Keratinocyte (primary cell): ENCODE measurements at regions not wholly inside any gene's neighbourhood (a gene's known extent, or its start where the extent isn't known, plus 50 kb on each side); places are given as distances from the start of the nearest gene placed in this dataset.
"Not testable (repeated sequence)": the region's sequence is repeated elsewhere in the genome, so short reads cannot be mapped to it uniquely, and the experiment has no call there.

ENCODE experiments used
- DNase-seq: peaks from one replicate; pipeline ENCODE4 v3.0.0-alpha.2; 2011; ENCODE audit warnings: low read depth, missing footprints, low spot score
- FAIRE-seq: peaks from 2 replicates; lab custom pipeline; 2011; peaks lifted over from hg19 to GRCh38; lab: Jason Lieb, UNC
- H2AFZ ChIP-seq: 2 replicates; pipeline ENCODE4 v1.6.0; 2012; ENCODE audit warnings: low read length, control low read depth, inconsistent platforms; ENCODE audit not compliant: control insufficient read depth
- H3K27ac ChIP-seq: 2 replicates; pipeline ENCODE4 v1.5.1; 2011; ENCODE audit warnings: low read length; ENCODE audit not compliant: control insufficient read depth, insufficient read depth
- H3K27me3 ChIP-seq: 3 replicates; pipeline ENCODE4 v1.6.0; 2011; ENCODE audit warnings: low read length; ENCODE audit not compliant: control insufficient read depth, insufficient read depth; ENCODE audit errors: extremely low read depth
- H3K36me3 ChIP-seq, 2 experiments: 2 replicates in 1 of 2; 3 replicates in 1 of 2; pipeline ENCODE4 v1.5.1; 2011; ENCODE audit warnings: low read length in 2 of 2, mild to moderate bottlenecking in 1 of 2; ENCODE audit not compliant: control insufficient read depth in 2 of 2, insufficient read depth in 2 of 2; ENCODE audit errors: extremely low read depth in 1 of 2
- H3K4me1 ChIP-seq: 3 replicates; pipeline ENCODE4 v1.5.1; 2011; ENCODE audit warnings: low read length; ENCODE audit not compliant: control insufficient read depth, insufficient read depth; ENCODE audit errors: extremely low read depth
- H3K4me2 ChIP-seq: 3 replicates; pipeline ENCODE4 v1.6.0; 2011; ENCODE audit warnings: low read depth, low read length; ENCODE audit not compliant: control insufficient read depth, insufficient read depth; ENCODE audit errors: extremely low read depth
- H3K4me3 ChIP-seq, 3 experiments: fragments of 200-600 bp in 1 of 3; sonication (generic) in 1 of 3; 2 replicates in 2 of 3; 3 replicates in 1 of 3; pipeline ENCODE4 v1.5.1; 2011 to 2016; ENCODE audit warnings: low read length in 3 of 3, mild to moderate bottlenecking in 3 of 3, control low read depth in 2 of 3, inconsistent platforms in 1 of 3, low read depth in 1 of 3, mixed read lengths in 1 of 3, mixed run types in 1 of 3, moderate library complexity in 1 of 3; ENCODE audit not compliant: control insufficient read depth in 2 of 3, insufficient read depth in 2 of 3; ENCODE audit errors: extremely low read depth in 1 of 3
- H3K79me2 ChIP-seq: 2 replicates; pipeline ENCODE4 v1.6.0; 2012; ENCODE audit warnings: low read length; ENCODE audit not compliant: control insufficient read depth, insufficient read depth
- H3K9ac ChIP-seq: 3 replicates; pipeline ENCODE4 v1.6.0; 2011; ENCODE audit warnings: low read length; ENCODE audit not compliant: control insufficient read depth, insufficient read depth; ENCODE audit errors: extremely low read depth
- H3K9me1 ChIP-seq: 3 replicates; pipeline ENCODE4 v1.6.0; 2011; ENCODE audit warnings: low read length; ENCODE audit not compliant: control insufficient read depth, insufficient read depth; ENCODE audit errors: extremely low read depth
- H3K9me3 ChIP-seq: 2 replicates; pipeline ENCODE4 v1.5.1; 2012; ENCODE audit warnings: low read depth, low read length; ENCODE audit not compliant: control insufficient read depth
- H4K20me1 ChIP-seq: 3 replicates; pipeline ENCODE4 v1.6.0; 2011; ENCODE audit warnings: low read length; ENCODE audit not compliant: control insufficient read depth, insufficient read depth; ENCODE audit errors: extremely low read depth
- EZH2 ChIP-seq: IDR thresholded peaks from one replicate; pipeline ENCODE4 v1.6.1; 2012; ENCODE audit warnings: inconsistent platforms, mild to moderate bottlenecking, low read length, moderate library complexity
- dilution Hi-C: fragments of 300-500 bp; cut with MboI; formaldehyde crosslinking; loops from one replicate; pipeline ENCODE4 v1.7.0; 2020; ENCODE audit warnings: low sequenced_read_pairs; ENCODE audit not compliant: extremely low pct_ligation_motif_present
- TF ChIP-seq, protein P1 (sequence below), 3 experiments: IDR thresholded peaks in 1 of 3; conservative IDR thresholded peaks in 1 of 3; optimal IDR thresholded peaks in 1 of 3; 2 replicates in 2 of 3; 3 replicates in 1 of 3; pipeline versions ENCODE3 to v1.5.1; 2011; ENCODE audit warnings: low read length in 3 of 3, mild to moderate bottlenecking in 3 of 3, moderate library complexity in 2 of 3, control low read depth in 1 of 3, inconsistent platforms in 1 of 3; ENCODE audit not compliant: insufficient read depth in 2 of 3; ENCODE audit errors: extremely low read depth in 1 of 3

DNA sequence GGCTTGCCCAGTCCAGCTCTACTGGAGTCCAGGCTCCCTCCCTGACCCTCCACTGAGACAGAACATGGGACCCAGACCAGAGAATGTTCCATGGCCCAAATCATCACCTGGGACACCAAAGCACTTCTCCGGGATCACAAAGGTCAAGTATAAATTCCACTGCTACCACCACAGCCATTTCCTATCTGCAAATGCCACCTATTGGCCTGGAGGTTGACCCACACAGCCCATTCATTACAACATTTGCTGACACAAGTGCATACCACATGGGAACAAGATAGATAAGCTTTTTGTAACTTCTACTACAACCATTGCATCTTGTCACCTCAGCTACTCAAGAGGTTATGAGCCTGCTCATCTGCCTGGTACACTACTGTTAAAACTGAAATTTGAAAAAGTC lies 126.8 kb upstream of the NECTIN3 start:
- Histone ChIP-seq H3K27me3 (no peaks in the 10 kb centered on the region), H3K9me1 (no peaks in the 10 kb centered on the region), H3K4me2 (no peak overlapping the region), H3K9ac (no peak overlapping the region), H3K4me3 (no peak overlapping the region), H3K27ac (no peak overlapping the region), H2AFZ (no peak overlapping the region), H3K36me3 (no peaks in the 10 kb centered on the region), H4K20me1 (no peaks in the 10 kb centered on the region), H3K4me1 (no peaks in the 10 kb centered on the region), H3K79me2 (no peaks in the 10 kb centered on the region), H3K9me3 (no peaks in the 10 kb centered on the region)
- TF ChIP-seq EZH2: no peak
- TF ChIP-seq, protein P1, sequence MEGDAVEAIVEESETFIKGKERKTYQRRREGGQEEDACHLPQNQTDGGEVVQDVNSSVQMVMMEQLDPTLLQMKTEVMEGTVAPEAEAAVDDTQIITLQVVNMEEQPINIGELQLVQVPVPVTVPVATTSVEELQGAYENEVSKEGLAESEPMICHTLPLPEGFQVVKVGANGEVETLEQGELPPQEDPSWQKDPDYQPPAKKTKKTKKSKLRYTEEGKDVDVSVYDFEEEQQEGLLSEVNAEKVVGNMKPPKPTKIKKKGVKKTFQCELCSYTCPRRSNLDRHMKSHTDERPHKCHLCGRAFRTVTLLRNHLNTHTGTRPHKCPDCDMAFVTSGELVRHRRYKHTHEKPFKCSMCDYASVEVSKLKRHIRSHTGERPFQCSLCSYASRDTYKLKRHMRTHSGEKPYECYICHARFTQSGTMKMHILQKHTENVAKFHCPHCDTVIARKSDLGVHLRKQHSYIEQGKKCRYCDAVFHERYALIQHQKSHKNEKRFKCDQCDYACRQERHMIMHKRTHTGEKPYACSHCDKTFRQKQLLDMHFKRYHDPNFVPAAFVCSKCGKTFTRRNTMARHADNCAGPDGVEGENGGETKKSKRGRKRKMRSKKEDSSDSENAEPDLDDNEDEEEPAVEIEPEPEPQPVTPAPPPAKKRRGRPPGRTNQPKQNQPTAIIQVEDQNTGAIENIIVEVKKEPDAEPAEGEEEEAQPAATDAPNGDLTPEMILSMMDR (optimal IDR thresholded peaks at IDR 0.05 in 1 of 3, IDR thresholded peaks at IDR 0.05 in 1 of 3, conservative IDR thresholded peaks at IDR 0.05 in 1 of 3; ENCODE audit: extremely low read depth in 1 of 3, insufficient read depth in 2 of 3, low read length in 3 of 3): no peak
- dilution Hi-C loops: no loop called here
- FAIRE-seq (no peak), DNase-seq (no peak)

DNA sequence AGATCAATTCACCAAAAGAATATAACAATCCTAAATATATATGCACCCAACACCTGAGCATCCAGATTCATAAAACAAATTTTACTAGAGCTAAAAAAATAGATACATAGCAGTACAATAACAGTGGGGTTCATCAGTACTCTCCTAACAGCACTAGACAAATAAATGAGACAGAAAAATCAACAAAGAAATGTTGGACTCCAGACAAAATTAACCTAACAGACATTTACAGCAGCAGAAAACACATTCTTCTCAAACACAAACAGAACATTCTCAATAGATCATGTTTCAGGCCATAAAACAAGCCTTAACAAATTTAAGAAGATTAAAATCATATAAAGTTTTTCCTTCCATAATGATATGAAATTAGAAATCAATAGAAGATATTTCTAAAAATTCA lies 124.8 kb upstream of the NECTIN3 start:
- H3K36me3 ChIP-seq: no peaks in the 10 kb centered on the region
- no peak for TF ChIP-seq EZH2
- TF ChIP-seq, protein P1 (optimal IDR thresholded peaks at IDR 0.05 in 1 of 3, IDR thresholded peaks at IDR 0.05 in 1 of 3, conservative IDR thresholded peaks at IDR 0.05 in 1 of 3; ENCODE audit: extremely low read depth in 1 of 3, insufficient read depth in 2 of 3, low read length in 3 of 3): no peak
- no peaks in the 10 kb centered on the region for H3K4me1 ChIP-seq
- dilution Hi-C loops: no loop called here
- H3K9me1 ChIP-seq: no peaks in the 10 kb centered on the region
- no peaks in the 10 kb centered on the region for H4K20me1 ChIP-seq
- H3K27me3 ChIP-seq: no peaks in the 10 kb centered on the region
- H3K4me2 ChIP-seq: no peak overlapping the region
- H3K9me3 ChIP-seq: no peaks in the 10 kb centered on the region
- no peak overlapping the region for H3K9ac ChIP-seq
- H3K79me2 ChIP-seq: no peaks in the 10 kb centered on the region
- DNase-seq (no peak), FAIRE-seq (no peak)
- H3K4me3 ChIP-seq: no peak overlapping the region
- no peak overlapping the region for H2AFZ ChIP-seq
- no peak overlapping the region for H3K27ac ChIP-seq

DNA sequence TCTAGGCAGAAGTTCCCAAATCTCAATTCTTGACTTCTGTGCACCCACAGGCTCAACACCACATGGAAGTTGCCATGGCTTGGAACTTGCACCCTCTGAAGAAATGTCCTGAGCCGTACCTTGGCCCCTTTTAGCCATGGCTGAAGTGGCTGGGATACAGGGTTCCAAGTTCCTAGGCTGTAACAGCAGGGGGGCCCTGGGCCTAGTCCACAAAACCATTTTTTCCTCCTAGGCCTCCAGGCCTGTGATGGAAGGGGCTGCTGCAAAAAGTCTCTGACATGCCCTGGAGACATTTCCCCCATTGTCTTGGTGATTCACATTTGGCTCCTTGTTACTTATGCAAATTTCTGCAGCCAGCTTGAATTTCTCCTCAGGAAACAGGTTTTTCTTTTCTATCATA lies 122.4 kb upstream of the NECTIN3 start:
- H3K79me2 ChIP-seq, H3K4me2 ChIP-seq, H3K27ac ChIP-seq, H2AFZ ChIP-seq, H3K9me3 ChIP-seq, dilution Hi-C loops, H4K20me1 ChIP-seq, H3K4me1 ChIP-seq, H3K4me3 ChIP-seq, H3K9ac ChIP-seq, H3K27me3 ChIP-seq, H3K36me3 ChIP-seq, FAIRE-seq, DNase-seq, H3K9me1 ChIP-seq: not testable (repeated sequence)
